Stimulated activated CD4-positive, alpha-beta T cell treated with anti-CD3 and anti-CD28 coated beads, TNF-alpha, amount 100 ng/mL, for 4 hours (primary cell): ENCODE measurements at regions not wholly inside any gene's neighbourhood (a gene's known extent, or its start where the extent isn't known, plus 50 kb on each side); places are given as distances from the start of the nearest gene placed in this dataset.

ENCODE experiments used
- DNase-seq, 3 experiments: peaks; one replicate each; pipeline ENCODE4 v3.0.0-alpha.2; 2020; ENCODE audit warnings: low read depth in 3 of 3

- no peak for DNase-seq
Observed at GRCh38 chr3:139281096-139281495, 62.7 kb upstream of the MRPS22 start.

GRCh38 chr3:139281522-139282196 lies 62.2 kb upstream of the MRPS22 start:
- DNase-seq: no peak

- DNase-seq: no peak
Observed at GRCh38 chr3:139283301-139283700, 60.5 kb upstream of the MRPS22 start.

- no peak for DNase-seq
Observed at GRCh38 chr3:139284221-139284620, 59.6 kb upstream of the MRPS22 start.

GRCh38 chr3:139285691-139286090 lies 58.1 kb upstream of the MRPS22 start:
- DNase-seq: no peak

GRCh38 chr3:139286241-139286640 lies 57.6 kb upstream of the MRPS22 start:
- no peak for DNase-seq

- no peak for DNase-seq
Observed at GRCh38 chr3:139286825-139287224, 57.0 kb upstream of the MRPS22 start.

GRCh38 chr3:139287557-139287956 lies 56.3 kb upstream of the MRPS22 start:
- DNase-seq: no peak

- DNase-seq: no peak
Observed at GRCh38 chr3:139288266-139288821, 55.5 kb upstream of the MRPS22 start.

- DNase-seq: no peak
Observed at GRCh38 chr3:139289860-139290524, 53.8 kb upstream of the MRPS22 start.

- no peak for DNase-seq
Observed at GRCh38 chr3:139291276-139292051, 52.4 kb upstream of the MRPS22 start.

- DNase-seq: no peak
Observed at GRCh38 chr3:139292192-139292591, 51.6 kb upstream of the MRPS22 start.

GRCh38 chr3:139292711-139293664 lies 50.8 kb upstream of the MRPS22 start:
- DNase-seq: no peak

GRCh38 chr3:139293665-139294023 lies 50.2 kb upstream of the MRPS22 start:
- DNase-seq: no peak
